CD4-positive, alpha-beta T cell (primary cell): ENCODE measurements at regions not wholly inside any gene's neighbourhood (a gene's known extent, or its start where the extent isn't known, plus 50 kb on each side); places are given as distances from the start of the nearest gene placed in this dataset.

Source experiments
- ATAC-seq: fragments of 200-7000 bp; cut with Tn5 transposase; one replicate; pipeline ENCODE4 v1.10.0; 2022; ENCODE audit warnings: mild to moderate bottlenecking; ENCODE audit not compliant: poor library complexity
- CTCF ChIA-PET: fragments of 350-600 bp; sonication (Branson Sonifier 250); formaldehyde crosslinking; loops from one replicate; lab custom pipeline; 2021; ENCODE audit warnings: antibody characterized with exemption, inconsistent platforms; lab: Charles Lee
- POLR2A ChIA-PET: fragments of 350-600 bp; sonication (Branson Sonifier 250); formaldehyde crosslinking; loops from one replicate; lab custom pipeline; 2021; ENCODE audit warnings: antibody characterized with exemption, inconsistent platforms; lab: Charles Lee
- DNase-seq, 14 experiments: peaks; one replicate each; pipeline ENCODE4 v3.0.0-alpha.2; 2013 to 2020; ENCODE audit warnings: mixed read lengths in 2 of 14
- H3K27ac ChIP-seq, 2 donors: one replicate each; pipeline versions ENCODE4 v1.5.1 to v1.7.0; 2013; ENCODE audit warnings: low read length in 2 of 2, low read depth in 1 of 2, mild to moderate bottlenecking in 1 of 2
- H3K27me3 ChIP-seq, 2 experiments: 1 replicate in 1 of 2; 2 replicates in 1 of 2; pipeline versions ENCODE4 v1.6.1 to v1.7.0; 2013; ENCODE audit warnings: low read length in 2 of 2, control low read depth in 1 of 2, mild to moderate bottlenecking in 1 of 2, moderate library complexity in 1 of 2; ENCODE audit not compliant: insufficient read depth in 2 of 2, control insufficient read depth in 1 of 2
- H3K36me3 ChIP-seq: one replicate; pipeline ENCODE4 v1.6.1; 2013; ENCODE audit warnings: low read length, control low read depth; ENCODE audit not compliant: insufficient read depth
- H3K4me1 ChIP-seq: one replicate; pipeline ENCODE4 v1.6.1; 2013; ENCODE audit warnings: low read length, control low read depth; ENCODE audit not compliant: insufficient read depth
- H3K4me3 ChIP-seq: one replicate; pipeline ENCODE4 v1.5.1; 2013; ENCODE audit warnings: mild to moderate bottlenecking, low read length, moderate library complexity
- H3K9me3 ChIP-seq, 2 experiments: 1 replicate in 1 of 2; 2 replicates in 1 of 2; pipeline versions ENCODE4 v1.6.1 to v1.7.0; 2013; ENCODE audit warnings: low read length in 2 of 2, mild to moderate bottlenecking in 2 of 2, control low read depth in 1 of 2, moderate library complexity in 1 of 2; ENCODE audit not compliant: control insufficient read depth in 1 of 2, insufficient read depth in 1 of 2
- H3K27ac Mint-ChIP-seq: one replicate; pipeline ENCODE4 v1.8.0; 2020; ENCODE audit warnings: mixed read lengths
- H3K27me3 Mint-ChIP-seq: one replicate; pipeline ENCODE4 v1.8.0; 2021; ENCODE audit warnings: mixed read lengths
- H3K36me3 Mint-ChIP-seq: one replicate; pipeline ENCODE4 v1.8.0; 2021; ENCODE audit warnings: low read depth, mixed read lengths
- H3K4me1 Mint-ChIP-seq: one replicate; pipeline ENCODE4 v1.8.0; 2021; ENCODE audit warnings: low read depth, mixed read lengths
- H3K4me3 Mint-ChIP-seq: one replicate; pipeline ENCODE4 v1.8.0; 2020; ENCODE audit warnings: mild to moderate bottlenecking, mixed read lengths
- H3K9me3 Mint-ChIP-seq: one replicate; pipeline ENCODE4 v1.8.0; 2020; ENCODE audit warnings: mixed read lengths
- intact Hi-C, 2 experiments: fragments of 100-400 bp; cut with DNase I in 1 of 2; cut with micrococcal nuclease in 1 of 2; formaldehyde crosslinking; loops; one replicate each; pipeline versions ENCODE4 v1.15.1 to v1.9.0; 2023 to 2025; cut with DNase I, micrococcal nuclease
- TF ChIP-seq, protein P1 (sequence below): fragments of 200-600 bp; IDR thresholded peaks from one replicate; pipeline ENCODE4 v1.8.0; 2022; ENCODE audit warnings: antibody characterized with exemption, mild to moderate bottlenecking

DNA sequence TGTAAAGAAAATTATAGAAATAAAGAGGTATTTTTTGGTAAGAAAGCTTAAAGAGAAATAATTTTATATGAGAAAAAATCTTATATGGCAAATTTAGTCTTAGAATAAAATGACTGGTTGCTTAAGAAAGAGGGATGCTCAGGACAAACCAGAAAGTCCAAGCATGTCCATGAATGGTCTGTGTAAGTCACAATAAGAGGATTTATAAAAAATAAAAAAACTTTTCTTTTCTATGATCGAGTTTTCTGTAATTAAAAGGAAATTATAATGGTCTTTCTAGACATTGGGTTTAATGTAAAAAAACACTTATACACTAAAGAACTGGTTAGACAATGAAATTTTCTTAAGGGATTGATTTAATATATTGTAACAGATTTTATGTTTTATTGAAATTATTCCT, 819.6 kb downstream of the TBC1D22A start:
- Histone ChIP-seq H3K9me3 (peaks cover 0 to 9% of the 10 kb centered on the region in 2 experiments), H3K4me1 (no peaks in the 10 kb centered on the region), H3K27me3 (no peaks in the 10 kb centered on the region), H3K27ac (no peak overlapping the region), H3K36me3 (no peaks in the 10 kb centered on the region), H3K4me3 (no peak overlapping the region)
- Mint-ChIP-seq H3K9me3 (peaks cover 7% of the 10 kb centered on the region), H3K27ac (no peak overlapping the region), H3K4me3 (no peak overlapping the region), H3K36me3 (no peaks in the 10 kb centered on the region), H3K27me3 (peaks cover 9% of the 10 kb centered on the region), H3K4me1 (no peaks in the 10 kb centered on the region)
- ATAC-seq (no peak), DNase-seq (no peak)
- ChIA-PET CTCF (no interaction called here), POLR2A (no interaction called here)
- intact Hi-C loops: no loop called here
- TF ChIP-seq, protein P1, sequence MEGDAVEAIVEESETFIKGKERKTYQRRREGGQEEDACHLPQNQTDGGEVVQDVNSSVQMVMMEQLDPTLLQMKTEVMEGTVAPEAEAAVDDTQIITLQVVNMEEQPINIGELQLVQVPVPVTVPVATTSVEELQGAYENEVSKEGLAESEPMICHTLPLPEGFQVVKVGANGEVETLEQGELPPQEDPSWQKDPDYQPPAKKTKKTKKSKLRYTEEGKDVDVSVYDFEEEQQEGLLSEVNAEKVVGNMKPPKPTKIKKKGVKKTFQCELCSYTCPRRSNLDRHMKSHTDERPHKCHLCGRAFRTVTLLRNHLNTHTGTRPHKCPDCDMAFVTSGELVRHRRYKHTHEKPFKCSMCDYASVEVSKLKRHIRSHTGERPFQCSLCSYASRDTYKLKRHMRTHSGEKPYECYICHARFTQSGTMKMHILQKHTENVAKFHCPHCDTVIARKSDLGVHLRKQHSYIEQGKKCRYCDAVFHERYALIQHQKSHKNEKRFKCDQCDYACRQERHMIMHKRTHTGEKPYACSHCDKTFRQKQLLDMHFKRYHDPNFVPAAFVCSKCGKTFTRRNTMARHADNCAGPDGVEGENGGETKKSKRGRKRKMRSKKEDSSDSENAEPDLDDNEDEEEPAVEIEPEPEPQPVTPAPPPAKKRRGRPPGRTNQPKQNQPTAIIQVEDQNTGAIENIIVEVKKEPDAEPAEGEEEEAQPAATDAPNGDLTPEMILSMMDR: no peak

DNA sequence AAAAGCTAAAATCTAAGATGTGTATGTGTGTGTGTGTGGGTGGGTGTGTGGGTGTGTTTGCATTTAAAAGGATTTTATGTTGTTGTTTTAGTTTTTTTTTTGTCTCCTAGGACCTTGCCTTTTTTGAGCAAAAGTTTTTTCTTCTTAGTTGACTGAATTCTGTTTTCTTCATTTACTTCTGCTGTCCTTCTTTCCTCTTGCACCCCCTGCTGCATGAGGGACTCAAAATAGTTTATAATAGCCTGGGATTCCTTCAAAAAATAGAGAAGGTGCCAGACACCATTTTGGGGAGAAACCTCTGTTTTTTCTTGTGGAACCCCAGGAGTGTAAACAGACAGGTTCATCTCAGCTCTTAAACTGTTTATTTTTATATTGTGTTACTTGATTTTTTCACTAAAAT, 817.7 kb downstream of the TBC1D22A start:
- Mint-ChIP-seq H3K27ac (no peak overlapping the region), H3K9me3 (peaks cover 7% of the 10 kb centered on the region), H3K4me3 (no peak overlapping the region), H3K27me3 (peaks cover 23% of the 10 kb centered on the region), H3K36me3 (no peaks in the 10 kb centered on the region), H3K4me1 (no peaks in the 10 kb centered on the region)
- no peaks in the 10 kb centered on the region for H3K27me3 ChIP-seq
- ChIA-PET POLR2A (no interaction called here), CTCF (no interaction called here)
- H3K4me1 ChIP-seq: no peaks in the 10 kb centered on the region
- ATAC-seq: no peak
- H3K27ac ChIP-seq: no peak overlapping the region
- TF ChIP-seq, protein P1: no peak
- no peaks in the 10 kb centered on the region for H3K36me3 ChIP-seq
- DNase-seq: no peak
- no peak overlapping the region for H3K4me3 ChIP-seq
- intact Hi-C loops: no loop called here
- H3K9me3 ChIP-seq: peaks cover 0 to 9% of the 10 kb centered on the region in 2 experiments

DNA sequence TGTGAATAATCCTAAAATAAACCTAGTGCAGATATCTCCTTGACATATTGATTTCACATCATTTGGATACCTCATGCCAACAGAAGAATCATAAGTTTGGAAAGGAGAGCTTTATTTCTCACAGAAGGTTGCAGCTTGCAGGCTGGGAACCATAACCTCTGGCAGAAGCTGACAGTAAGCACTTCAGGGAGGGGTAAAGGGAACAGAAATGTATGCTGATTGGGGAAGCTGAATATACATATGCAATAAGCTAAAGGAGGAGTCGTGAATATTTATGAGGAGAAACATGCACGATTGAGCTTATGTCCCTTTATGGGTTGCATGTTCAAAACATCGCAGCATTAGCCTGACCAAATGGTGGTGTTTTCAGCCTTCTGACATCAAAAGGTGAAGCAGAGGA, 814.5 kb downstream of the TBC1D22A start:
- Histone ChIP-seq H3K4me1 (no peaks in the 10 kb centered on the region), H3K9me3 (no peaks in the 10 kb centered on the region), H3K4me3 (no peak overlapping the region), H3K27ac (no peak overlapping the region), H3K27me3 (no peaks in the 10 kb centered on the region), H3K36me3 (no peaks in the 10 kb centered on the region)
- Mint-ChIP-seq H3K9me3 (no peaks in the 10 kb centered on the region), H3K4me1 (no peaks in the 10 kb centered on the region), H3K36me3 (no peaks in the 10 kb centered on the region), H3K4me3 (no peak overlapping the region), H3K27me3 (peaks cover 36% of the 10 kb centered on the region), H3K27ac (no peak overlapping the region)
- TF ChIP-seq, protein P1: no peak
- DNase-seq: no peak
- ChIA-PET CTCF (no interaction called here), POLR2A (no interaction called here)
- no peak for ATAC-seq
- intact Hi-C loops: no loop called here
